A549 (cell line): ENCODE measurements at regions not wholly inside any gene's neighbourhood (a gene's known extent, or its start where the extent isn't known, plus 50 kb on each side); places are given as distances from the start of the nearest gene placed in this dataset.
"Not testable (repeated sequence)": the region's sequence is repeated elsewhere in the genome, so short reads cannot be mapped to it uniquely, and the experiment has no call there.

ENCODE experiments used
- ATAC-seq, 2 experiments: fragments of 200-7000 bp in 1 of 2; fragments of >200 bp in 1 of 2; cut with Nextera tagmentation in 1 of 2; cut with Tn5 transposase in 1 of 2; 3 replicates each; pipeline versions ENCODE4 v1.8.0 to v1.9.1; 2018 to 2020; ENCODE audit warnings: mild to moderate bottlenecking in 1 of 2, moderate library complexity in 1 of 2
- CTCF ChIA-PET: fragments of 300-600 bp; sonication (Branson Sonifier 250); formaldehyde crosslinking; extraction: SDS; loops from one replicate; lab custom pipeline; 2021; ENCODE audit warnings: antibody characterized with exemption, inconsistent platforms; lab: Yijun Ruan, JAX
- POLR2A ChIA-PET: fragments of 350-600 bp; formaldehyde crosslinking; extraction: SDS; loops from one replicate; lab custom pipeline; 2021; ENCODE audit warnings: antibody characterized with exemption, inconsistent platforms; lab: Yijun Ruan, JAX
- DNase-seq, 2 experiments: peaks; one replicate each; pipeline versions ENCODE4 v3.0.0 to v3.0.0-alpha.2; 2011 to 2016; ENCODE audit warnings: low read depth in 1 of 2, low spot score in 1 of 2
- FAIRE-seq: peaks from 2 replicates; lab custom pipeline; 2011; peaks lifted over from hg19 to GRCh38; lab: Jason Lieb, UNC
- H3K27ac ChIP-seq, 2 experiments: fragments of >200 bp; sonication (Bioruptor Twin); formaldehyde crosslinking; 3 replicates each; pipeline ENCODE4 v1.5.1; 2016 to 2017
- H3K4me1 ChIP-seq: fragments of >200 bp; sonication (Bioruptor Twin); formaldehyde crosslinking; 3 replicates; pipeline ENCODE4 v1.6.1; 2016
- H3K4me2 ChIP-seq: fragments of >200 bp; sonication (Bioruptor Twin); formaldehyde crosslinking; 3 replicates; pipeline ENCODE4 v1.6.1; 2016
- H3K4me3 ChIP-seq: fragments of >200 bp; sonication (Bioruptor Twin); formaldehyde crosslinking; 3 replicates; pipeline ENCODE4 v1.5.1; 2016
- H3K9me3 ChIP-seq: fragments of >200 bp; sonication (Bioruptor Twin); formaldehyde crosslinking; 3 replicates; pipeline ENCODE4 v1.6.1; 2016
- CBX8 ChIP-seq: fragments of 200-600 bp; sonication (generic); IDR thresholded peaks from 2 replicates; pipeline ENCODE4 v1.6.1; 2016
- CHD2 ChIP-seq: fragments of 150-350 bp; IDR thresholded peaks from 2 replicates; pipeline ENCODE4 v1.6.1; 2014; ENCODE audit warnings: low read length; ENCODE audit not compliant: partially characterized antibody
- CHD4 ChIP-seq: fragments of 200-600 bp; sonication (generic); IDR thresholded peaks from 2 replicates; pipeline ENCODE4 v1.6.1; 2016; ENCODE audit warnings: antibody characterized with exemption, mild to moderate bottlenecking, borderline replicate concordance
- CTCF ChIP-seq: fragments of >200 bp; sonication (Bioruptor Twin); formaldehyde crosslinking; IDR thresholded peaks from 3 replicates; pipeline ENCODE4 v1.5.1; 2016
- ESRRA ChIP-seq: fragments of 150-350 bp; IDR thresholded peaks from 2 replicates; pipeline ENCODE4 v1.6.1; 2014; ENCODE audit warnings: mild to moderate bottlenecking, low read length, borderline replicate concordance
- FOSB ChIP-seq: fragments of 250-450 bp; sonication (Bioruptor Pico); IDR thresholded peaks from 2 replicates; pipeline ENCODE4 v1.5.0; 2020; ENCODE audit warnings: mild to moderate bottlenecking, moderate library complexity
- HDAC2 ChIP-seq: fragments of 200-600 bp; sonication (generic); IDR thresholded peaks from 2 replicates; pipeline ENCODE4 v1.6.1; 2016
- HES2 ChIP-seq: fragments of >200 bp; sonication (Bioruptor Twin); formaldehyde crosslinking; IDR thresholded peaks from 2 replicates; pipeline ENCODE4 v1.6.1; 2016
- HMGXB4 ChIP-seq: fragments of 250-450 bp; sonication (Bioruptor Pico); IDR thresholded peaks from 2 replicates; pipeline ENCODE4 v1.5.0; 2021; ENCODE audit warnings: mild to moderate bottlenecking, moderate library complexity, borderline replicate concordance
- JUNB ChIP-seq: fragments of >200 bp; sonication (Bioruptor Twin); formaldehyde crosslinking; IDR thresholded peaks from 2 replicates; pipeline ENCODE4 v1.6.1; 2016
- MAX ChIP-seq: IDR thresholded peaks from 2 replicates; pipeline ENCODE4 v1.6.1; 2012
- PBX3 ChIP-seq: IDR thresholded peaks from 2 replicates; pipeline ENCODE4 v1.6.1; 2012
- POLR2A ChIP-seq: IDR thresholded peaks from 2 replicates; pipeline ENCODE4 v1.6.1; 2012; ENCODE audit warnings: mild to moderate bottlenecking, low read length
- RNF2 ChIP-seq: fragments of 200-600 bp; sonication (generic); IDR thresholded peaks from 2 replicates; pipeline ENCODE4 v1.6.1; 2016; ENCODE audit warnings: low read depth, mild to moderate bottlenecking, antibody characterized with exemption, moderate library complexity, borderline replicate concordance
- SMC3 ChIP-seq: fragments of >200 bp; sonication (Bioruptor Twin); formaldehyde crosslinking; IDR thresholded peaks from 3 replicates; pipeline ENCODE4 v1.6.1; 2018; ENCODE audit warnings: inconsistent platforms
- TFCP2L1 ChIP-seq: fragments of 250-450 bp; sonication (Bioruptor Pico); IDR thresholded peaks from 2 replicates; pipeline ENCODE4 v1.5.0; 2021; ENCODE audit warnings: mild to moderate bottlenecking
- TP53 ChIP-seq: fragments of 250-450 bp; sonication (Bioruptor Pico); IDR thresholded peaks from 2 replicates; pipeline ENCODE4 v1.5.0; 2021; ENCODE audit warnings: mild to moderate bottlenecking, moderate library complexity
- USF2 ChIP-seq: fragments of 450-650 bp; IDR thresholded peaks from 2 replicates; pipeline ENCODE4 v1.6.1; 2014; ENCODE audit warnings: antibody characterized with exemption
- ZFP36 ChIP-seq: fragments of 450-650 bp; IDR thresholded peaks from 2 replicates; pipeline ENCODE4 v1.6.1; 2014; ENCODE audit warnings: borderline replicate concordance; ENCODE audit not compliant: partially characterized antibody
- ZSCAN20 ChIP-seq: fragments of 250-450 bp; sonication (Bioruptor Pico); IDR thresholded peaks from 2 replicates; pipeline ENCODE4 v1.8.0; 2022; ENCODE audit warnings: mild to moderate bottlenecking, moderate library complexity
- WGBS: methylation state at CpG from one replicate; pipeline ENCODE4 v1.1.6; 2017; ENCODE audit errors: missing lambda C conversion rate; 5-methylcytosine and 5-hydroxymethylcytosine counted together

DNA sequence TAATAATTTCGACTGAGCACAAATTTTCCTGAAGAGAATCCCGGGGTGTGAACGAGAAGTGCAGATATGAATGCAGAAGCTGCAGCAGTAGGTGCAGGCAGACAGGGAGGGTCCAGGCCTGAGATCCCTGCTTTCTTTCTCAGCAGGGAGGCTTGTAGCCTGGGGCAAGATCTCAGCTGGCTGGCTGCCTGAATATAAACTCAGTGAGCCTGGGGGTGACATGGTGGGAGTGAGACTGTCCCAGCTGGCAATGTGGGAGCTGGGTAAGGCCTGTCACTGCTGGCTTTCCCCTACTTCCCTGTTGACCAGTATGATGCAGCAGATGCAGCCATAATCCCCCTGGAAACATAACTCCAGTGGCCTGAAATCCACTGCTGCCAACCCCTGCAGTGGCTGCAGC lies 325.2 kb downstream of the CETN3 start:
- CTCF ChIA-PET: interaction anchor here (0.7 kb wide), 1 partner anchor 49 kb away, joined by 4 read pairs; no protein-coding TSS in a partner anchor
- POLR2A ChIA-PET: no interaction called here
- FAIRE-seq (no peak), DNase-seq (no peak), ATAC-seq (no peak)
- no peak overlapping the region for H3K4me2 ChIP-seq
- no peak overlapping the region for H3K27ac ChIP-seq
- no peak overlapping the region for H3K4me3 ChIP-seq
- TF ChIP-seq CBX8 (no peak), ZFP36 (no peak), HMGXB4 (no peak), FOSB (CRISPR knock-in tag) (no peak), JUNB (no peak), USF2 (no peak), ZSCAN20 (CRISPR knock-in tag) (no peak), MAX (no peak), HES2 (no peak), ESRRA (no peak), SMC3 (no peak)
- no peaks in the 10 kb centered on the region for H3K9me3 ChIP-seq
- 39% methylated on average over 3 of the region's 3 CpGs for WGBS
- H3K4me1 ChIP-seq: no peaks in the 10 kb centered on the region

GRCh38 chr5:90073026-90073570 lies 336.5 kb downstream of the CETN3 start:
- ATAC-seq, CTCF ChIA-PET, H3K4me3 ChIP-seq, DNase-seq, FAIRE-seq, H3K4me1 ChIP-seq, H3K9me3 ChIP-seq, POLR2A ChIA-PET, H3K4me2 ChIP-seq, H3K27ac ChIP-seq: not testable (repeated sequence)
- WGBS: 63% methylated on average over 16 of the region's 22 CpGs

DNA sequence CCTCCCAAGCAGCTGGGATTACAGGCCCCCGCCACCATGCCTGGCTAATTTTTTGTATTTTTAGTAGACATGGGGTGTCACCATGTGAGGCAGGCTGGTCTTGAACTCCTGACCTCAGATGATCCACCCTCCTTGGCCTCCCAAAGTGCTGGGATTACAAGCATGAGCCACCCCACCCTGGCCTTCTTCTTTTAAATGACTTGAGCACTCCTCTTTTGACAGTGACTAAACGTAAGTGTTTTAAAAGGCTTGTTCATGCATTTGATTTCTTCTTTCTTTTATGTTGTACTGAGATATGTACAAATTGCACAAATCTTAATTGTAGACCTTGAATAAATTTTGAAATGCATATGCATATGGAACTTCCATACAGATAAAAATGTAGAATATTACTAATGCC lies 337.9 kb downstream of the CETN3 start:
- Histone ChIP-seq H3K27ac (no peak overlapping the region), H3K9me3 (no peaks in the 10 kb centered on the region), H3K4me1 (no peaks in the 10 kb centered on the region), H3K4me2 (no peak overlapping the region), H3K4me3 (no peak overlapping the region)
- ATAC-seq (no peak), DNase-seq (no peak), FAIRE-seq (no peak)
- POLR2A ChIA-PET: no interaction called here
- TF ChIP-seq RNF2 (no peak), CHD2 (no peak), TP53 (no peak), HDAC2 (no peak), ESRRA (no peak), PBX3 (no peak), CHD4 (no peak), CTCF (no peak), HES2 (no peak), TFCP2L1 (CRISPR knock-in tag) (no peak), POLR2A (no peak)
- 41% methylated on average over 2 of the region's 2 CpGs for WGBS
- CTCF ChIA-PET: no interaction called here
